HEK293 (cell line): ENCODE measurements at regions not wholly inside any gene's neighbourhood (a gene's known extent, or its start where the extent isn't known, plus 50 kb on each side); places are given as distances from the start of the nearest gene placed in this dataset.

Source experiments
- ATF2 ChIP-seq: fragments of 450-650 bp; formaldehyde crosslinking; IDR thresholded peaks from 2 replicates; pipeline ENCODE4 v1.5.1; 2016; ENCODE audit warnings: missing biosample characterization, missing genetic modification characterization, low read depth
- FEZF1 ChIP-seq: fragments of 450-650 bp; formaldehyde crosslinking; IDR thresholded peaks from 2 replicates; pipeline ENCODE4 v1.5.1; 2016; ENCODE audit warnings: missing biosample characterization, missing genetic modification characterization
- GLI4 ChIP-seq: fragments of 450-650 bp; formaldehyde crosslinking; IDR thresholded peaks from 2 replicates; pipeline ENCODE4 v1.5.1; 2016; ENCODE audit warnings: missing biosample characterization, missing genetic modification characterization
- GLIS1 ChIP-seq: fragments of 450-650 bp; formaldehyde crosslinking; IDR thresholded peaks from 2 replicates; pipeline ENCODE4 v1.5.1; 2016; ENCODE audit warnings: missing biosample characterization, missing genetic modification characterization
- HOXA7 ChIP-seq: sonication (generic); formaldehyde crosslinking; IDR thresholded peaks from 2 replicates; pipeline ENCODE4 v1.8.1; 2022; ENCODE audit warnings: missing genetic modification reagents, borderline replicate concordance
- KLF1 ChIP-seq: fragments of 450-650 bp; formaldehyde crosslinking; IDR thresholded peaks from 2 replicates; pipeline ENCODE4 v1.5.1; 2016; ENCODE audit warnings: missing biosample characterization, missing genetic modification characterization
- KLF9 ChIP-seq: fragments of 450-650 bp; formaldehyde crosslinking; IDR thresholded peaks from 2 replicates; pipeline ENCODE4 v1.5.1; 2016; ENCODE audit warnings: missing biosample characterization, missing genetic modification characterization, low read depth
- MYNN ChIP-seq: fragments of 450-650 bp; formaldehyde crosslinking; IDR thresholded peaks from 2 replicates; pipeline ENCODE4 v1.5.1; 2016; ENCODE audit warnings: missing biosample characterization, missing genetic modification characterization, borderline replicate concordance
- MZF1 ChIP-seq: fragments of 450-650 bp; formaldehyde crosslinking; IDR thresholded peaks from 2 replicates; pipeline ENCODE4 v1.5.1; 2017; ENCODE audit warnings: missing biosample characterization, missing genetic modification characterization, borderline replicate concordance
- OSR2 ChIP-seq: fragments of 450-650 bp; formaldehyde crosslinking; IDR thresholded peaks from 2 replicates; pipeline ENCODE4 v1.5.1; 2016; ENCODE audit warnings: missing biosample characterization, missing genetic modification characterization
- RBAK ChIP-seq: fragments of 450-650 bp; formaldehyde crosslinking; IDR thresholded peaks from 2 replicates; pipeline ENCODE4 v1.5.1; 2016; ENCODE audit warnings: missing biosample characterization, missing genetic modification characterization
- SALL2 ChIP-seq: fragments of 450-650 bp; formaldehyde crosslinking; IDR thresholded peaks from 2 replicates; pipeline ENCODE4 v1.5.0; 2017; ENCODE audit warnings: missing biosample characterization, mild to moderate bottlenecking, missing genetic modification characterization, borderline replicate concordance
- SCRT1 ChIP-seq: fragments of 450-650 bp; formaldehyde crosslinking; IDR thresholded peaks from 2 replicates; pipeline ENCODE4 v1.5.1; 2016; ENCODE audit warnings: missing biosample characterization, missing genetic modification characterization, borderline replicate concordance
- SP3 ChIP-seq: fragments of 450-650 bp; formaldehyde crosslinking; IDR thresholded peaks from 2 replicates; pipeline ENCODE4 v1.5.1; 2016; ENCODE audit warnings: missing biosample characterization, missing genetic modification characterization
- YY1 ChIP-seq: fragments of 450-650 bp; formaldehyde crosslinking; IDR thresholded peaks from 2 replicates; pipeline ENCODE4 v1.5.1; 2018; ENCODE audit warnings: missing biosample characterization, missing genetic modification characterization
- ZBTB7A ChIP-seq: fragments of 450-650 bp; formaldehyde crosslinking; IDR thresholded peaks from 2 replicates; pipeline ENCODE4 v1.5.1; 2016; ENCODE audit warnings: low read depth, missing biosample characterization, missing genetic modification characterization
- ZNF157 ChIP-seq: fragments of 450-650 bp; formaldehyde crosslinking; IDR thresholded peaks from 2 replicates; pipeline ENCODE4 v1.5.1; 2016; ENCODE audit warnings: missing biosample characterization, missing genetic modification characterization
- ZNF2 ChIP-seq: fragments of 450-650 bp; formaldehyde crosslinking; IDR thresholded peaks from 2 replicates; pipeline ENCODE4 v1.5.1; 2016; ENCODE audit warnings: missing biosample characterization, missing genetic modification characterization
- ZNF221 ChIP-seq: fragments of 450-650 bp; formaldehyde crosslinking; IDR thresholded peaks from 2 replicates; pipeline ENCODE4 v1.5.1; 2017; ENCODE audit warnings: missing biosample characterization, missing genetic modification characterization, borderline replicate concordance
- ZNF341 ChIP-seq: fragments of 450-650 bp; formaldehyde crosslinking; IDR thresholded peaks from 2 replicates; pipeline ENCODE4; 2016; ENCODE audit warnings: low read depth, missing biosample characterization, missing genetic modification characterization
- ZNF404 ChIP-seq: fragments of 450-650 bp; formaldehyde crosslinking; IDR thresholded peaks from 2 replicates; pipeline ENCODE4 v1.5.1; 2017; ENCODE audit warnings: missing biosample characterization, missing genetic modification characterization
- ZNF423 ChIP-seq: fragments of 450-650 bp; formaldehyde crosslinking; IDR thresholded peaks from 2 replicates; pipeline ENCODE4 v1.5.1; 2016; ENCODE audit warnings: missing biosample characterization, missing genetic modification characterization
- ZNF510 ChIP-seq: fragments of 450-650 bp; formaldehyde crosslinking; IDR thresholded peaks from 2 replicates; pipeline ENCODE4 v1.5.1; 2018; ENCODE audit warnings: mild to moderate bottlenecking, missing genetic modification characterization, missing biosample characterization; ENCODE audit not compliant: insufficient replicate concordance
- ZNF549 ChIP-seq: fragments of 450-650 bp; IDR thresholded peaks from 2 replicates; pipeline ENCODE4 v1.5.1; 2018; ENCODE audit warnings: missing biosample characterization, missing genetic modification characterization, mild to moderate bottlenecking, inconsistent platforms, moderate library complexity
- ZNF585B ChIP-seq: fragments of 450-650 bp; formaldehyde crosslinking; IDR thresholded peaks from 2 replicates; pipeline ENCODE4 v1.5.1; 2016; ENCODE audit warnings: missing biosample characterization, missing genetic modification characterization
- ZNF596 ChIP-seq: fragments of 450-650 bp; IDR thresholded peaks from 2 replicates; pipeline ENCODE4 v1.5.0; 2018; ENCODE audit warnings: missing biosample characterization, mild to moderate bottlenecking, missing genetic modification characterization, moderate library complexity
- ZNF629 ChIP-seq: fragments of 450-650 bp; formaldehyde crosslinking; IDR thresholded peaks from 2 replicates; pipeline ENCODE4 v1.5.1; 2017; ENCODE audit warnings: missing biosample characterization, missing genetic modification characterization
- ZNF664 ChIP-seq: fragments of 450-650 bp; formaldehyde crosslinking; IDR thresholded peaks from 2 replicates; pipeline ENCODE4 v1.5.1; 2016; ENCODE audit warnings: missing biosample characterization, missing genetic modification characterization
- ZNF670 ChIP-seq: fragments of 450-650 bp; formaldehyde crosslinking; IDR thresholded peaks from 2 replicates; pipeline ENCODE4 v1.5.1; 2016; ENCODE audit warnings: missing biosample characterization, missing genetic modification characterization, low read depth
- ZNF677 ChIP-seq: fragments of 450-650 bp; IDR thresholded peaks from 2 replicates; pipeline ENCODE4 v1.5.0; 2018; ENCODE audit warnings: missing biosample characterization, mild to moderate bottlenecking, missing genetic modification characterization, moderate library complexity
- TF ChIP-seq, protein P1 (sequence below): fragments of 450-650 bp; formaldehyde crosslinking; IDR thresholded peaks from 2 replicates; pipeline ENCODE4 v1.5.1; 2017; ENCODE audit warnings: missing biosample characterization, missing genetic modification characterization
- TF ChIP-seq, protein P2 (sequence below): fragments of 450-650 bp; formaldehyde crosslinking; conservative IDR thresholded peaks from 2 replicates; pipeline ENCODE4 v1.5.1; 2016; ENCODE audit warnings: low read depth, missing biosample characterization, missing genetic modification characterization
- TF ChIP-seq, protein P3 (sequence below): fragments of 450-650 bp; formaldehyde crosslinking; IDR thresholded peaks from 2 replicates; pipeline ENCODE4 v1.5.1; 2016; ENCODE audit warnings: missing biosample characterization, missing genetic modification characterization

DNA sequence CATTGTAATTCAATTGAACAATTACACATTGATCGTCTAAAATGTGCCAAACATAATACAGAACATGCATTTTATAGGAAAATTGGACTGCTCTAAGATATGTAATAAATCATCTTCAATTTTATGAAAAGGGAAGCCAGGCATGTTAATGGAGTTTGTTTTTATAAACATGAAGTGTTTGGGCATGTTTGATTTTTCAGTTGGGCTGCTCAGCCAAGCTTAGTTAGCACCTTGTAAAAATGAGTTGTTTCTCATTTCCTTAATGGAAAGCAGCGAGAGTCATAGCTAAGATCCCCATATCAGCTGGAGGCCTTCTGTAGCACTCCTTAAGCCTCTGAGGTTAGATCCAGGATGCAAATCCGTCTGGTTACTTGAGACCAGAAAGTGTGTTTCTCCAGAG lies 422.3 kb downstream of the SPRY2 start (continued):
- TF ChIP-seq, protein P1, sequence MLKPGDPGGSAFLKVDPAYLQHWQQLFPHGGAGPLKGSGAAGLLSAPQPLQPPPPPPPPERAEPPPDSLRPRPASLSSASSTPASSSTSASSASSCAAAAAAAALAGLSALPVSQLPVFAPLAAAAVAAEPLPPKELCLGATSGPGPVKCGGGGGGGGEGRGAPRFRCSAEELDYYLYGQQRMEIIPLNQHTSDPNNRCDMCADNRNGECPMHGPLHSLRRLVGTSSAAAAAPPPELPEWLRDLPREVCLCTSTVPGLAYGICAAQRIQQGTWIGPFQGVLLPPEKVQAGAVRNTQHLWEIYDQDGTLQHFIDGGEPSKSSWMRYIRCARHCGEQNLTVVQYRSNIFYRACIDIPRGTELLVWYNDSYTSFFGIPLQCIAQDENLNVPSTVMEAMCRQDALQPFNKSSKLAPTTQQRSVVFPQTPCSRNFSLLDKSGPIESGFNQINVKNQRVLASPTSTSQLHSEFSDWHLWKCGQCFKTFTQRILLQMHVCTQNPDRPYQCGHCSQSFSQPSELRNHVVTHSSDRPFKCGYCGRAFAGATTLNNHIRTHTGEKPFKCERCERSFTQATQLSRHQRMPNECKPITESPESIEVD (tag by site-specific recombination) = peak; percentile 99
- TF ChIP-seq RBAK (tag by site-specific recombination) = no peak
- peak; percentile 67 for TF ChIP-seq ATF2 (tag by site-specific recombination)
- TF ChIP-seq GLI4 (tag by site-specific recombination) = no peak
- TF ChIP-seq ZNF404 (tag by site-specific recombination) = no peak
- TF ChIP-seq, protein P2, sequence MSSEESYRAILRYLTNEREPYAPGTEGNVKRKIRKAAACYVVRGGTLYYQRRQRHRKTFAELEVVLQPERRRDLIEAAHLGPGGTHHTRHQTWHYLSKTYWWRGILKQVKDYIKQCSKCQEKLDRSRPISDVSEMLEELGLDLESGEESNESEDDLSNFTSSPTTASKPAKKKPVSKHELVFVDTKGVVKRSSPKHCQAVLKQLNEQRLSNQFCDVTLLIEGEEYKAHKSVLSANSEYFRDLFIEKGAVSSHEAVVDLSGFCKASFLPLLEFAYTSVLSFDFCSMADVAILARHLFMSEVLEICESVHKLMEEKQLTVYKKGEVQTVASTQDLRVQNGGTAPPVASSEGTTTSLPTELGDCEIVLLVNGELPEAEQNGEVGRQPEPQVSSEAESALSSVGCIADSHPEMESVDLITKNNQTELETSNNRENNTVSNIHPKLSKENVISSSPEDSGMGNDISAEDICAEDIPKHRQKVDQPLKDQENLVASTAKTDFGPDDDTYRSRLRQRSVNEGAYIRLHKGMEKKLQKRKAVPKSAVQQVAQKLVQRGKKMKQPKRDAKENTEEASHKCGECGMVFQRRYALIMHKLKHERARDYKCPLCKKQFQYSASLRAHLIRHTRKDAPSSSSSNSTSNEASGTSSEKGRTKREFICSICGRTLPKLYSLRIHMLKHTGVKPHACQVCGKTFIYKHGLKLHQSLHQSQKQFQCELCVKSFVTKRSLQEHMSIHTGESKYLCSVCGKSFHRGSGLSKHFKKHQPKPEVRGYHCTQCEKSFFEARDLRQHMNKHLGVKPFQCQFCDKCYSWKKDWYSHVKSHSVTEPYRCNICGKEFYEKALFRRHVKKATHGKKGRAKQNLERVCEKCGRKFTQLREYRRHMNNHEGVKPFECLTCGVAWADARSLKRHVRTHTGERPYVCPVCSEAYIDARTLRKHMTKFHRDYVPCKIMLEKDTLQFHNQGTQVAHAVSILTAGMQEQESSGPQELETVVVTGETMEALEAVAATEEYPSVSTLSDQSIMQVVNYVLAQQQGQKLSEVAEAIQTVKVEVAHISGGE (tag by site-specific recombination) = no peak
- TF ChIP-seq, protein P3, sequence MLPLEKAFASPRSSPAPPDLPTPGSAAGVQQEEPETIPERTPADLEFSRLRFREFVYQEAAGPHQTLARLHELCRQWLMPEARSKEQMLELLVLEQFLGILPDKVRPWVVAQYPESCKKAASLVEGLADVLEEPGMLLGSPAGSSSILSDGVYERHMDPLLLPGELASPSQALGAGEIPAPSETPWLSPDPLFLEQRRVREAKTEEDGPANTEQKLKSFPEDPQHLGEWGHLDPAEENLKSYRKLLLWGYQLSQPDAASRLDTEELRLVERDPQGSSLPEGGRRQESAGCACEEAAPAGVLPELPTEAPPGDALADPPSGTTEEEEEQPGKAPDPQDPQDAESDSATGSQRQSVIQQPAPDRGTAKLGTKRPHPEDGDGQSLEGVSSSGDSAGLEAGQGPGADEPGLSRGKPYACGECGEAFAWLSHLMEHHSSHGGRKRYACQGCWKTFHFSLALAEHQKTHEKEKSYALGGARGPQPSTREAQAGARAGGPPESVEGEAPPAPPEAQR = no peak
- no peak for TF ChIP-seq ZNF677 (tag by site-specific recombination)
- peak; percentile 51; the same call in 1 of the 2 replicates for TF ChIP-seq ZNF2
- TF ChIP-seq SCRT1 = peak; percentile 73; the same call in 1 of the 2 replicates
- no peak for TF ChIP-seq HOXA7 (CRISPR knock-in tag)
- TF ChIP-seq ZNF341 = no peak
- no peak for TF ChIP-seq MYNN
- TF ChIP-seq MZF1 (tag by site-specific recombination) = peak; percentile 97
- no peak for TF ChIP-seq ZNF221
- TF ChIP-seq ZNF629 = peak; percentile 62
- TF ChIP-seq GLIS1 (tag by site-specific recombination) = peak; percentile 64
- no peak for TF ChIP-seq ZNF423 (tag by site-specific recombination)
- no peak for TF ChIP-seq ZNF585B
- TF ChIP-seq YY1 (tag by site-specific recombination) = peak; percentile 62; the same call in 1 of the 2 replicates
- no peak for TF ChIP-seq ZBTB7A (tag by site-specific recombination)
- TF ChIP-seq ZNF596 (tag by site-specific recombination) = peak; percentile 68
- no peak for TF ChIP-seq ZNF549 (tag by site-specific recombination)
- TF ChIP-seq ZNF670 (tag by site-specific recombination) = no peak
- TF ChIP-seq KLF1 (tag by site-specific recombination) = no peak
- TF ChIP-seq FEZF1 (tag by site-specific recombination) = peak; percentile 100
- peak; percentile 22 for TF ChIP-seq ZNF510 (tag by site-specific recombination)
- TF ChIP-seq OSR2 (tag by site-specific recombination) = peak; percentile 100
- TF ChIP-seq SP3 = no peak
- TF ChIP-seq ZNF664 = peak; percentile 68; the same call in 1 of the 2 replicates
- TF ChIP-seq KLF9 = no peak
- no peak for TF ChIP-seq ZNF157 (tag by site-specific recombination)
- TF ChIP-seq SALL2 (tag by site-specific recombination) = no peak
